ENCODE measurements at regions not wholly inside any gene's neighbourhood (a gene's known extent, or its start where the extent isn't known, plus 50 kb on each side); places are given as distances from the start of the nearest gene placed in this dataset.
A peak's percentile ranks its signal among the peaks of the same experiment; 100 is the strongest.
"Not testable (repeated sequence)": the region's sequence is repeated elsewhere in the genome, so short reads cannot be mapped to it uniquely, and the experiment has no call there.

- Histone ChIP-seq H3K4me1 (ENCODE audit: control insufficient read depth in 2 of 2, insufficient read depth in 2 of 2, low read length in 2 of 2) (no peaks in the 10 kb centered on the region), H3K4me3 (ENCODE audit: low read length in 2 of 2) (no peak overlapping the region), H3K27ac (ENCODE audit: low read depth in 1 of 2, low read length in 1 of 2) (no peak overlapping the region), H3K27me3 (ENCODE audit: control insufficient read depth in 2 of 2, insufficient read depth in 1 of 2, low read length in 1 of 2) (no peaks in the 10 kb centered on the region), H3K9me3 (ENCODE audit: control insufficient read depth in 2 of 2, insufficient read depth in 1 of 2, low read length in 1 of 2) (no peaks in the 10 kb centered on the region), H3K36me3 (ENCODE audit: control insufficient read depth in 2 of 2, insufficient read depth in 2 of 2, low read length in 1 of 2) (no peaks in the 10 kb centered on the region)
- WGBS: 94% methylated on average over 5 of the region's 5 CpGs
- DNase-seq (ENCODE audit: low read depth in 6 of 9, low spot score in 9 of 9): no peak
These were observed 97.1 kb downstream of the ALG10 start for GRCh38 chr12:34119366-34119765.

- H3K4me1 ChIP-seq (ENCODE audit: control insufficient read depth in 2 of 2, insufficient read depth in 2 of 2, low read length in 2 of 2): no peaks in the 10 kb centered on the region
- no peak for DNase-seq (ENCODE audit: low read depth in 6 of 9, low spot score in 9 of 9)
- no peaks in the 10 kb centered on the region for H3K36me3 ChIP-seq (ENCODE audit: control insufficient read depth in 2 of 2, insufficient read depth in 2 of 2, low read length in 1 of 2)
- H3K4me3 ChIP-seq (ENCODE audit: low read length in 2 of 2): no peak overlapping the region
- H3K27me3 ChIP-seq (ENCODE audit: control insufficient read depth in 2 of 2, insufficient read depth in 1 of 2, low read length in 1 of 2): no peaks in the 10 kb centered on the region
- WGBS: 33% methylated on average over 1 of the region's 1 CpG
- H3K9me3 ChIP-seq (ENCODE audit: control insufficient read depth in 2 of 2, insufficient read depth in 1 of 2, low read length in 1 of 2): no peaks in the 10 kb centered on the region
- H3K27ac ChIP-seq (ENCODE audit: low read depth in 1 of 2, low read length in 1 of 2): no peak overlapping the region
These were observed 99.1 kb downstream of the ALG10 start for GRCh38 chr12:34121360-34121759.

GRCh38 chr12:34123092-34123491 is 100.8 kb downstream of the ALG10 start:
- not testable (repeated sequence) for H3K9me3 ChIP-seq (ENCODE audit: control insufficient read depth in 2 of 2, insufficient read depth in 1 of 2, low read length in 1 of 2); H3K4me1 ChIP-seq (ENCODE audit: control insufficient read depth in 2 of 2, insufficient read depth in 2 of 2, low read length in 2 of 2); H3K36me3 ChIP-seq (ENCODE audit: control insufficient read depth in 2 of 2, insufficient read depth in 2 of 2, low read length in 1 of 2); H3K27ac ChIP-seq (ENCODE audit: low read depth in 1 of 2, low read length in 1 of 2); H3K27me3 ChIP-seq (ENCODE audit: control insufficient read depth in 2 of 2, insufficient read depth in 1 of 2, low read length in 1 of 2); H3K4me3 ChIP-seq (ENCODE audit: low read length in 2 of 2)
- peak in 5 of 9 donors; percentile 1 to 31 (median 13) for DNase-seq (ENCODE audit: low read depth in 6 of 9, low spot score in 9 of 9)
- WGBS: 13% methylated on average over 6 of the region's 6 CpGs

- Histone ChIP-seq H3K27me3 (ENCODE audit: control insufficient read depth in 2 of 2, insufficient read depth in 1 of 2, low read length in 1 of 2) (no peaks in the 10 kb centered on the region), H3K4me1 (ENCODE audit: control insufficient read depth in 2 of 2, insufficient read depth in 2 of 2, low read length in 2 of 2) (no peaks in the 10 kb centered on the region), H3K36me3 (ENCODE audit: control insufficient read depth in 2 of 2, insufficient read depth in 2 of 2, low read length in 1 of 2) (no peaks in the 10 kb centered on the region), H3K9me3 (ENCODE audit: control insufficient read depth in 2 of 2, insufficient read depth in 1 of 2, low read length in 1 of 2) (no peaks in the 10 kb centered on the region), H3K27ac (ENCODE audit: low read depth in 1 of 2, low read length in 1 of 2) (no peak overlapping the region), H3K4me3 (ENCODE audit: low read length in 2 of 2) (no peak overlapping the region)
- DNase-seq (ENCODE audit: low read depth in 6 of 9, low spot score in 9 of 9): no peak
- WGBS: 94% methylated on average over 8 of the region's 8 CpGs
These were observed 102.3 kb downstream of the ALG10 start for GRCh38 chr12:34124608-34125007.

- WGBS: 70% methylated on average over 9 of the region's 9 CpGs
- H3K36me3 ChIP-seq (ENCODE audit: control insufficient read depth in 2 of 2, insufficient read depth in 2 of 2, low read length in 1 of 2): no peaks in the 10 kb centered on the region
- no peaks in the 10 kb centered on the region for H3K4me1 ChIP-seq (ENCODE audit: control insufficient read depth in 2 of 2, insufficient read depth in 2 of 2, low read length in 2 of 2)
- H3K9me3 ChIP-seq (ENCODE audit: control insufficient read depth in 2 of 2, insufficient read depth in 1 of 2, low read length in 1 of 2): no peaks in the 10 kb centered on the region
- H3K27me3 ChIP-seq (ENCODE audit: control insufficient read depth in 2 of 2, insufficient read depth in 1 of 2, low read length in 1 of 2): no peaks in the 10 kb centered on the region
- DNase-seq (ENCODE audit: low read depth in 6 of 9, low spot score in 9 of 9): no peak
- no peak overlapping the region for H3K27ac ChIP-seq (ENCODE audit: low read depth in 1 of 2, low read length in 1 of 2)
- H3K4me3 ChIP-seq (ENCODE audit: low read length in 2 of 2): no peak overlapping the region
These were observed 103.9 kb downstream of the ALG10 start for GRCh38 chr12:34126239-34126641.

- Histone ChIP-seq H3K9me3 (ENCODE audit: control insufficient read depth in 2 of 2, insufficient read depth in 1 of 2, low read length in 1 of 2) (no peaks in the 10 kb centered on the region), H3K27ac (ENCODE audit: low read depth in 1 of 2, low read length in 1 of 2) (no peak overlapping the region), H3K36me3 (ENCODE audit: control insufficient read depth in 2 of 2, insufficient read depth in 2 of 2, low read length in 1 of 2) (no peaks in the 10 kb centered on the region), H3K4me3 (ENCODE audit: low read length in 2 of 2) (no peak overlapping the region), H3K4me1 (ENCODE audit: control insufficient read depth in 2 of 2, insufficient read depth in 2 of 2, low read length in 2 of 2) (no peaks in the 10 kb centered on the region), H3K27me3 (ENCODE audit: control insufficient read depth in 2 of 2, insufficient read depth in 1 of 2, low read length in 1 of 2) (no peaks in the 10 kb centered on the region)
- no peak for DNase-seq (ENCODE audit: low read depth in 6 of 9, low spot score in 9 of 9)
- WGBS: 100% methylated on average over 1 of the region's 1 CpG
These were observed 104.5 kb downstream of the ALG10 start for GRCh38 chr12:34126805-34127204.

GRCh38 chr12:34127379-34127778 is 105.1 kb downstream of the ALG10 start:
- not testable (repeated sequence) for H3K36me3 ChIP-seq (ENCODE audit: control insufficient read depth in 2 of 2, insufficient read depth in 2 of 2, low read length in 1 of 2); H3K27me3 ChIP-seq (ENCODE audit: control insufficient read depth in 2 of 2, insufficient read depth in 1 of 2, low read length in 1 of 2); H3K9me3 ChIP-seq (ENCODE audit: control insufficient read depth in 2 of 2, insufficient read depth in 1 of 2, low read length in 1 of 2); H3K4me1 ChIP-seq (ENCODE audit: control insufficient read depth in 2 of 2, insufficient read depth in 2 of 2, low read length in 2 of 2); DNase-seq (ENCODE audit: low read depth in 6 of 9, low spot score in 9 of 9); H3K27ac ChIP-seq (ENCODE audit: low read depth in 1 of 2, low read length in 1 of 2); H3K4me3 ChIP-seq (ENCODE audit: low read length in 2 of 2)
- WGBS: 77% methylated on average over 2 of the region's 2 CpGs

- peaks cover 0 to 9% of the 10 kb centered on the region in 2 donors for H3K9me3 ChIP-seq (ENCODE audit: control insufficient read depth in 2 of 2, insufficient read depth in 1 of 2, low read length in 1 of 2)
- no peak overlapping the region for H3K27ac ChIP-seq (ENCODE audit: low read depth in 1 of 2, low read length in 1 of 2)
- no peak overlapping the region for H3K4me3 ChIP-seq (ENCODE audit: low read length in 2 of 2)
- no peak for DNase-seq (ENCODE audit: low read depth in 6 of 9, low spot score in 9 of 9)
- no peaks in the 10 kb centered on the region for H3K36me3 ChIP-seq (ENCODE audit: control insufficient read depth in 2 of 2, insufficient read depth in 2 of 2, low read length in 1 of 2)
- H3K27me3 ChIP-seq (ENCODE audit: control insufficient read depth in 2 of 2, insufficient read depth in 1 of 2, low read length in 1 of 2): no peaks in the 10 kb centered on the region
- 94% methylated on average over 11 of the region's 11 CpGs for WGBS
- no peaks in the 10 kb centered on the region for H3K4me1 ChIP-seq (ENCODE audit: control insufficient read depth in 2 of 2, insufficient read depth in 2 of 2, low read length in 2 of 2)
These were observed 120.1 kb downstream of the ALG10 start for GRCh38 chr12:34142430-34142829.

- no peak for DNase-seq (ENCODE audit: low read depth in 6 of 9, low spot score in 9 of 9)
- Histone ChIP-seq H3K9me3 (ENCODE audit: control insufficient read depth in 2 of 2, insufficient read depth in 1 of 2, low read length in 1 of 2) (no peaks in the 10 kb centered on the region), H3K27ac (ENCODE audit: low read depth in 1 of 2, low read length in 1 of 2) (no peak overlapping the region), H3K4me3 (ENCODE audit: low read length in 2 of 2) (no peak overlapping the region), H3K4me1 (ENCODE audit: control insufficient read depth in 2 of 2, insufficient read depth in 2 of 2, low read length in 2 of 2) (no peaks in the 10 kb centered on the region), H3K27me3 (ENCODE audit: control insufficient read depth in 2 of 2, insufficient read depth in 1 of 2, low read length in 1 of 2) (no peaks in the 10 kb centered on the region), H3K36me3 (ENCODE audit: control insufficient read depth in 2 of 2, insufficient read depth in 2 of 2, low read length in 1 of 2) (no peaks in the 10 kb centered on the region)
These were observed 128.7 kb downstream of the ALG10 start for GRCh38 chr12:34151019-34151418.

- H3K36me3 ChIP-seq (ENCODE audit: control insufficient read depth in 2 of 2, insufficient read depth in 2 of 2, low read length in 1 of 2): no peaks in the 10 kb centered on the region
These were observed 141.1 kb downstream of the ALG10 start for GRCh38 chr12:34163443-34163842.

More at GRCh38 chr12:34163443-34163842, 141.1 kb downstream of the ALG10 start:
- Histone ChIP-seq H3K27me3 (ENCODE audit: control insufficient read depth in 2 of 2, insufficient read depth in 1 of 2, low read length in 1 of 2) (no peaks in the 10 kb centered on the region), H3K9me3 (ENCODE audit: control insufficient read depth in 2 of 2, insufficient read depth in 1 of 2, low read length in 1 of 2) (peaks cover 0 to 45% of the 10 kb centered on the region in 2 donors), H3K27ac (ENCODE audit: low read depth in 1 of 2, low read length in 1 of 2) (no peak overlapping the region), H3K4me3 (ENCODE audit: low read length in 2 of 2) (no peak overlapping the region), H3K4me1 (ENCODE audit: control insufficient read depth in 2 of 2, insufficient read depth in 2 of 2, low read length in 2 of 2) (no peaks in the 10 kb centered on the region)
- 66% methylated on average over 1 of the region's 1 CpG for WGBS
- DNase-seq (ENCODE audit: low read depth in 6 of 9, low spot score in 9 of 9): no peak
